ENCODE measurements at regions not wholly inside any gene's neighbourhood (a gene's known extent, or its start where the extent isn't known, plus 50 kb on each side); places are given as distances from the start of the nearest gene placed in this dataset.

- no peak for DNase-seq (ENCODE audit: low spot score)
- TF ChIP-seq CTCF (IDR thresholded peaks at IDR 0.05; ENCODE audit: extremely low read depth, missing control alignments): no peak
Observed at GRCh38 chr4:129335276-129335675, 239.3 kb downstream of the C4orf33 start.

- DNase-seq (ENCODE audit: low spot score): no peak
- TF ChIP-seq CTCF (IDR thresholded peaks at IDR 0.05; ENCODE audit: extremely low read depth, missing control alignments): no peak
Observed at GRCh38 chr4:129335818-129336217, 239.9 kb downstream of the C4orf33 start.

GRCh38 chr4:129336457-129337227, 240.7 kb downstream of the C4orf33 start:
- DNase-seq (ENCODE audit: low spot score): no peak
- TF ChIP-seq CTCF (IDR thresholded peaks at IDR 0.05; ENCODE audit: extremely low read depth, missing control alignments): no peak

- no peak for TF ChIP-seq CTCF (IDR thresholded peaks at IDR 0.05; ENCODE audit: extremely low read depth, missing control alignments)
- no peak for DNase-seq (ENCODE audit: low spot score)
Observed at GRCh38 chr4:129337228-129337620, 241.3 kb downstream of the C4orf33 start.

- no peak for DNase-seq (ENCODE audit: low spot score)
- TF ChIP-seq CTCF (IDR thresholded peaks at IDR 0.05; ENCODE audit: extremely low read depth, missing control alignments): no peak
Observed at GRCh38 chr4:129342819-129343408, 247.0 kb downstream of the C4orf33 start.

- TF ChIP-seq CTCF (IDR thresholded peaks at IDR 0.05; ENCODE audit: extremely low read depth, missing control alignments): peak; percentile 8
- DNase-seq (ENCODE audit: low spot score): peak; percentile 5
Observed at GRCh38 chr4:129344058-129344457, 248.1 kb downstream of the C4orf33 start.

- DNase-seq (ENCODE audit: low spot score): no peak
- TF ChIP-seq CTCF (IDR thresholded peaks at IDR 0.05; ENCODE audit: extremely low read depth, missing control alignments): no peak
Observed at GRCh38 chr4:129345609-129346008, 249.7 kb downstream of the C4orf33 start.

Data from GM20000 (cell line).